Activated T-cell treated with anti-CD3 and anti-CD28 coated beads, Interleukin-2, amount 50 U/mL, for 4 hours (primary cell): ENCODE measurements at regions not wholly inside any gene's neighbourhood (a gene's known extent, or its start where the extent isn't known, plus 50 kb on each side); places are given as distances from the start of the nearest gene placed in this dataset.

ENCODE experiments used
- ATAC-seq, 2 donors: fragments of 200-7000 bp; cut with Tn5 transposase; one replicate each; pipeline ENCODE4 v1.10.0; 2021
- DNase-seq: peaks from one replicate; pipeline ENCODE4 v3.0.0-alpha.2; 2020
- H3K27me3 Mint-ChIP-seq: one replicate; pipeline ENCODE4 v1.8.0; 2021; ENCODE audit warnings: low read depth, mixed read lengths
- H3K36me3 Mint-ChIP-seq: one replicate; pipeline ENCODE4 v1.8.0; 2022; ENCODE audit warnings: mixed read lengths; ENCODE audit not compliant: insufficient read depth
- H3K4me1 Mint-ChIP-seq: one replicate; pipeline ENCODE4 v1.8.0; 2021; ENCODE audit warnings: low read depth, mixed read lengths
- H3K4me3 Mint-ChIP-seq: one replicate; pipeline ENCODE4 v1.8.0; 2021; ENCODE audit warnings: mild to moderate bottlenecking, moderate library complexity, mixed read lengths
- H3K9me3 Mint-ChIP-seq: one replicate; pipeline ENCODE4 v1.8.0; 2021; ENCODE audit warnings: mixed read lengths

- H3K36me3 Mint-ChIP-seq: no peaks in the 10 kb centered on the region
- peaks cover 3% of the 10 kb centered on the region for H3K27me3 Mint-ChIP-seq
- no peaks in the 10 kb centered on the region for H3K9me3 Mint-ChIP-seq
- ATAC-seq (no peak), DNase-seq (no peak)
- H3K4me3 Mint-ChIP-seq: no peak overlapping the region
- peaks cover 5% of the 10 kb centered on the region for H3K4me1 Mint-ChIP-seq
Measured at GRCh38 chr11:8833568-8834315, 77.2 kb upstream of the AKIP1 start.

GRCh38 chr11:8834379-8834778 is 76.6 kb upstream of the AKIP1 start:
- Mint-ChIP-seq H3K9me3 (no peaks in the 10 kb centered on the region), H3K36me3 (no peaks in the 10 kb centered on the region), H3K4me3 (no peak overlapping the region), H3K27me3 (peaks cover 3% of the 10 kb centered on the region), H3K4me1 (peaks cover 5% of the 10 kb centered on the region)
- DNase-seq (no peak), ATAC-seq (no peak)

GRCh38 chr11:8838248-8838647 is 72.7 kb upstream of the AKIP1 start:
- Mint-ChIP-seq H3K9me3 (no peaks in the 10 kb centered on the region), H3K4me3 (no peak overlapping the region), H3K4me1 (peaks cover 13% of the 10 kb centered on the region), H3K27me3 (peaks cover 6% of the 10 kb centered on the region), H3K36me3 (no peaks in the 10 kb centered on the region)
- ATAC-seq (no peak), DNase-seq (no peak)

DNA sequence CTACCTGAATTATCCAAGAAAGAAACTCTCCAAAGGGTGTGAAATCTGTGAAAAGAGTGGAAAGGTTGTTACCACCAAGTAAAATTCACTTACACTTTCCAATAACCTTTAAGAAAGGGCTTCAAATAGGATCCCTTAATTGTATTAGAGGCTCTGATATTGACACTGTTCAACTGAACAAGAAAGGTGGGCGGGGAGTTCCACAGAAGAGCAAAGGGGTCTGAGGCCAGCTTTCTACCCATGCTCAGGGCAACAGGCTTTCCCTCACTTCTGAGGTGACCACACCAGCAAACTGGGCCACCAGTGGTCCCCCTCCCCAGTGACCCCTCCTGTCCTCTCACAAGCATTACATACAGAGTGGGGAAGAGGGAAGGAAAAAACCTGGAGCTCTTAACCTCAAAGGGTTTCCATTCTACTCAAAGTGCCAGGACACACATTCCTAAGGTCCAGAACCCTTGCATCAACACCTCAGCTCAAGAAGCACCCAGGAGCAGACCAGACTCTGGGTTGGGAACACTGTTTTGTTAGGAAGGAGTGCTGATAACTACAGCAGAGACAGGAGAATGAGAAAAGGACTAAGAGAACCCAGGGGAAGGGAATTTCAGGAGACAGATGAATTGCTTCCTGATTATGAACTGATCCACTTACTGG is 71.6 kb upstream of the AKIP1 start:
- H3K9me3 Mint-ChIP-seq: no peaks in the 10 kb centered on the region
- H3K27me3 Mint-ChIP-seq: peaks cover 8% of the 10 kb centered on the region
- H3K4me3 Mint-ChIP-seq: no peak overlapping the region
- ATAC-seq (no peak), DNase-seq (no peak)
- H3K4me1 Mint-ChIP-seq: peaks cover 12% of the 10 kb centered on the region
- no peaks in the 10 kb centered on the region for H3K36me3 Mint-ChIP-seq

DNA sequence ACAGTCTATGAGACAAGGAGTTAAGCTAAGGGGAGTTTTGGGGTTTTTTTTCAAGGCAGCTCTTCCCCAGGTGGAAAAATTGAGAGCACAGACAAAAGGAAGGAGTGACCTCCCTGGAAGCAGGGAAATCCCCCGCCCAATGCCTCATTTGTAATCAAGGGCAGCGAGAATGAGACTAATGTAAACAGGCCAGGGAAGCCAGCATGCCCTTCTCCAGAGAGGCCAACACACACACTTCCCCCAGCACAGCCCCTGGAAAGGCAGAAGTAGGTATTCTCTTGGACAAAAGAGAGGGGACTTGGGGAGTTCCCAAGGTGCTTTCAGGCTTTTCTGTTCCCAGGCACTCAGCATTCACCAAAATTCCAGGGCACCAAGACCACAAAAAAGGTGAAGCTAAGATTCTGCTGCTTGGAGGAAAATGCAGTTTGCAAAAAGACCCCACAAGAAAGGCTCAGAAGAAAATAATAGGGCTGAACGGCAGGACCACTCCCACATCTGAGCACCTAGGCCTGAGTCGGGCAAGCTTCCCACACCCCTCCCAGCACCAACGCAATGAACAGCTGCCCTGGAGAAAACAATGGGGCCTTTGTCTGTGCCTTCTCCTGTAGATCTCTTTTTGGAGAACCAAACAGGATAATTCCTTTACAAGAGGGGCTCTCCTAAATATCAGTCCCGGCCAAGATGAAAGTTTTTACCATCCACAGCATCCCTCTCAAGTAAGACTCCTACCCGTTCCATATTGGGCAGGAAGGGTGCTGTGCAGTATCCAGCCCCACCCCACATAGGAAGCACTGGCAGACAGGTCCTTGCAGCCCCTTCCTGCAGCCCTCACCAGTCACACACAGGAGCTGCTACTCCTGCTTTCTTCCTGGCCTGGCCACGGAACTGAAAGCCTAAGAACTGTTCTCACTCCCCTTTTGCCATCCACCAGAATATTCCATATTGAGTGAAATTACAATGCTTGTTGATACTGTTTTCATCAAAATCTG is 70.7 kb upstream of the AKIP1 start:
- DNase-seq (no peak), ATAC-seq (no peak)
- no peak overlapping the region for H3K4me3 Mint-ChIP-seq
- H3K27me3 Mint-ChIP-seq: peaks cover 8% of the 10 kb centered on the region
- peaks cover 12% of the 10 kb centered on the region for H3K4me1 Mint-ChIP-seq
- no peaks in the 10 kb centered on the region for H3K36me3 Mint-ChIP-seq
- no peaks in the 10 kb centered on the region for H3K9me3 Mint-ChIP-seq

- Mint-ChIP-seq H3K4me1 (peaks cover 12% of the 10 kb centered on the region), H3K9me3 (no peaks in the 10 kb centered on the region), H3K4me3 (no peak overlapping the region), H3K27me3 (peaks cover 8% of the 10 kb centered on the region), H3K36me3 (no peaks in the 10 kb centered on the region)
- DNase-seq (no peak), ATAC-seq (no peak)
Measured at GRCh38 chr11:8841899-8842298, 69.1 kb upstream of the AKIP1 start.

DNA sequence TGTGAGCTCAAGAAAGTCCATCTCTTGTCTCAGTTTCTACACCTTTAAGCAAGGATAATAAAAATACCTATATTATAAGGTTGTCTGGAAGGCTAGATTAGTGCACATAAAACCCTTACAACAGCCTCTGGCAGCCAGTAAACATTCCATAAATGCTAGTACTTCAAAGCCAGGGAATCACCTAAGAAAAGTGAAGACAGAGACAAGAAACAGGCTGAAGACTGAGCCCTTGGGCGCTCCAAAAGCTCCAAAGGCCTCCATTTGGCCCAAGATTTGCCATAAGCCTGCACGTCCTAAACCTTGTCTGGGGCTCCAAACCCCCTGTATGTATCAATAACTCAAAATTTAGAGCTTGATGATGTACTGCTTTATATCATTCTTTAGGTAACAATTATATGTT is 52.2 kb upstream of the AKIP1 start:
- H3K36me3 Mint-ChIP-seq: no peaks in the 10 kb centered on the region
- H3K4me3 Mint-ChIP-seq: no peak overlapping the region
- ATAC-seq: no peak

More for the DNA sequence above, 52.2 kb upstream of the AKIP1 start:
- DNase-seq: no peak
- Mint-ChIP-seq H3K4me1 (no peaks in the 10 kb centered on the region), H3K27me3 (peaks cover 7% of the 10 kb centered on the region), H3K9me3 (no peaks in the 10 kb centered on the region)
